GM12878 (cell line): ENCODE measurements at regions not wholly inside any gene's neighbourhood (a gene's known extent, or its start where the extent isn't known, plus 50 kb on each side); places are given as distances from the start of the nearest gene placed in this dataset.

Experiments used
- ATAC-seq: fragments of 200-7000 bp; cut with Tn5 transposase; 3 replicates; pipeline ENCODE4 v1.9.1; 2020; ENCODE audit warnings: mild to moderate bottlenecking, moderate library complexity
- BruUV-seq: library from RNA; stranded (reverse); fragments of 400-500 nt; replicated peaks from 2 replicates; lab custom pipeline; 2021; lab: Mats Ljungman, UMichigan
- CTCF ChIA-PET: fragments of 300-600 bp; sonication (Branson Sonifier 250); formaldehyde crosslinking; extraction: SDS; loops from one replicate; lab custom pipeline; 2021; ENCODE audit warnings: inconsistent platforms; lab: Yijun Ruan, JAX
- POLR2A ChIA-PET: fragments of 350-600 bp; formaldehyde crosslinking; extraction: SDS; loops from one replicate; lab custom pipeline; 2021; ENCODE audit warnings: inconsistent platforms; lab: Charles Lee
- RAD21 ChIA-PET: fragments of 300-600 bp; sonication (Branson Sonifier 250); formaldehyde crosslinking; loops from one replicate; lab custom pipeline; 2023; ENCODE audit warnings: antibody characterized with exemption; ENCODE audit not compliant: unreplicated experiment; lab: Charles Lee
- SMC1A ChIA-PET: fragments of 300-600 bp; sonication (Branson Sonifier 250); formaldehyde crosslinking; loops from one replicate; lab custom pipeline; 2023; ENCODE audit not compliant: unreplicated experiment, uncharacterized antibody; lab: Charles Lee
- DNase-seq: peaks from one replicate; pipeline ENCODE4 v3.0.0-alpha.2; 2011; ENCODE audit warnings: low read depth, low spot score
- FAIRE-seq: peaks from 3 replicates; lab custom pipeline; 2011; peaks lifted over from hg19 to GRCh38; lab: Jason Lieb, UNC
- H2AFZ ChIP-seq: 2 replicates; pipeline ENCODE4 v1.6.0; 2011; ENCODE audit warnings: low read depth, low read length, control low read depth; ENCODE audit not compliant: control insufficient read depth
- H3K27ac ChIP-seq: 2 replicates; pipeline ENCODE4 v1.5.1; 2011; ENCODE audit warnings: control low read depth; ENCODE audit not compliant: control insufficient read depth, insufficient read depth
- H3K27me3 ChIP-seq, 2 experiments: replicated peaks in 1 of 2; 2 replicates each; pipeline versions ENCODE4 v1.6.0 to v1.6.1; 2011; ENCODE audit warnings: low read length in 1 of 2; ENCODE audit not compliant: control insufficient read depth in 2 of 2, insufficient read depth in 2 of 2
- H3K36me3 ChIP-seq, 2 experiments: 2 replicates each; pipeline ENCODE4 v1.5.1; 2011; ENCODE audit warnings: low read length in 1 of 2; ENCODE audit not compliant: control insufficient read depth in 2 of 2, insufficient read depth in 2 of 2
- H3K4me1 ChIP-seq: 2 replicates; pipeline ENCODE4 v1.6.1; 2011; ENCODE audit warnings: mild to moderate bottlenecking, low read length, moderate library complexity, mixed read lengths; ENCODE audit not compliant: control insufficient read depth, insufficient read depth
- H3K4me2 ChIP-seq: 2 replicates; pipeline ENCODE4 v1.6.0; 2011; ENCODE audit warnings: control low read depth; ENCODE audit not compliant: control insufficient read depth, insufficient read depth
- H3K4me3 ChIP-seq: fragments of 200-600 bp; sonication (generic); 2 replicates; pipeline ENCODE4 v1.5.1; 2016
- H3K79me2 ChIP-seq: 2 replicates; pipeline ENCODE4 v1.6.0; 2011; ENCODE audit warnings: low read length; ENCODE audit not compliant: control insufficient read depth, insufficient read depth
- H3K9ac ChIP-seq: 2 replicates; pipeline ENCODE4 v1.8.0; 2011; ENCODE audit warnings: low read length, control low read depth, mixed read lengths; ENCODE audit not compliant: control insufficient read depth, insufficient read depth
- H3K9me3 ChIP-seq: replicated peaks from 3 replicates; pipeline ENCODE4 v1.5.1; 2011; ENCODE audit warnings: mild to moderate bottlenecking, low read length; ENCODE audit not compliant: control insufficient read depth, insufficient read depth
- H4K20me1 ChIP-seq: 2 replicates; pipeline ENCODE4 v1.6.0; 2011; ENCODE audit not compliant: control insufficient read depth, insufficient read depth
- ATF3 ChIP-seq: IDR thresholded peaks from 2 replicates; pipeline ENCODE4 v1.6.1; 2011; ENCODE audit warnings: low read depth, mild to moderate bottlenecking, low read length, moderate library complexity, borderline replicate concordance; ENCODE audit errors: extremely low read depth
- BMI1 ChIP-seq: fragments of 450-650 bp; IDR thresholded peaks from 2 replicates; pipeline ENCODE4 v1.6.1; 2016; ENCODE audit warnings: mild to moderate bottlenecking, moderate library complexity, borderline replicate concordance
- CBX5 ChIP-seq: sonication (generic); IDR thresholded peaks from 2 replicates; pipeline ENCODE4 v1.6.1; 2016; ENCODE audit warnings: low read depth, moderate library complexity, mild to moderate bottlenecking, inconsistent platforms
- FOXK2 ChIP-seq: fragments of 450-650 bp; IDR thresholded peaks from 2 replicates; pipeline ENCODE4 v1.6.1; 2017; ENCODE audit warnings: mild to moderate bottlenecking, moderate library complexity
- NR2F1 ChIP-seq: fragments of 450-650 bp; conservative IDR thresholded peaks from 2 replicates; pipeline ENCODE4 v1.6.1; 2017; ENCODE audit warnings: mild to moderate bottlenecking
- SMC3 ChIP-seq: IDR thresholded peaks from 2 replicates; pipeline ENCODE4 v1.6.1; 2011; ENCODE audit warnings: low read length, improper control_type of control experiment, borderline replicate concordance
- SREBF1 ChIP-seq: IDR thresholded peaks from 2 replicates; pipeline ENCODE4 v1.6.1; 2012; ENCODE audit warnings: mild to moderate bottlenecking, low read length
- ZNF24 ChIP-seq: fragments of 450-650 bp; IDR thresholded peaks from 2 replicates; pipeline ENCODE4 v1.6.1; 2017; ENCODE audit warnings: antibody characterized with exemption, mild to moderate bottlenecking
- WGBS: methylation state at CpG from one replicate; pipeline ENCODE4 v1.1.6; 2016; ENCODE audit warnings: low lambda C conversion rate; ENCODE audit not compliant: insufficient replicate concordance, insufficient coverage; ENCODE audit errors: missing lambda C conversion rate; 5-methylcytosine and 5-hydroxymethylcytosine counted together
- in situ Hi-C: fragments of 300-500 bp; cut with MboI; formaldehyde crosslinking; loops from 9 replicates; pipeline ENCODE4 v1.14.3; 2018; ENCODE audit warnings: mixed read lengths
- intact Hi-C: fragments of 100-400 bp; cut with micrococcal nuclease; formaldehyde crosslinking; loops from one replicate; pipeline ENCODE4 v1.14.2; 2022; ENCODE audit not compliant: unreplicated experiment
- TF ChIP-seq, protein P1 (sequence below): fragments of 450-650 bp; IDR thresholded peaks from 2 replicates; pipeline ENCODE4 v1.6.1; 2017; ENCODE audit warnings: mild to moderate bottlenecking, moderate library complexity

DNA sequence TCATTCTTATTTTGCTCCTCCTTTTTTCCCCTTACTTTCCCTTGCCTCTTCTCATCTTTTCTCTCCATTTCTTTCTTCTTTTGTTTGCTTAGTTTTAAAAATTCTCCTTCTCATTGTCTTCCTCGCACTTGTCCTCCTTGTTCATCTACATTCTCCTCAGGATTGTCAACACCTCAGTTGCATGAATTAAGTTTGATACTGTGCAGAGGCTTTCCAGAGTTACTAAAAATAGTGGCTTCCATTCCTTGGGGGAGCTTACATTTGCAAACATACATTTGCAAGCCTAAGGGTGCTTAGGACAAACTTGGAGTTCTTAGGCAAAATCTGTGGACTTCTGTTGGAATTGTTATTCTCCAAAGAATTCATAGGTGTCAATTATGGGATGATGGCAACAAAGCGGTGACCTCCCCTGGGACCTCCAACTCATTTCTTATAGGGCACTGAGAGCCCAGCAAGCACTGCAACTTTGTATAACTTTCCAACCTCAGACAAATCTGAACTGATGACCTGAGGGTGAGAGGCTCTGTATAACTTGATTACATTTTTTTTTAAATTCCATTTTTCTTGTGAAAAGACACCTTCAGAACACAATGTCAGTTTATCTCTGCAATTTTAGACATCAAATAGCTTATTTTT, 371.4 kb downstream of the TMEM38B start (continued):
- TF ChIP-seq ATF3 (no peak), FOXK2 (no peak), SREBF1 (no peak), SMC3 (no peak), NR2F1 (no peak), ZNF24 (no peak)
- TF ChIP-seq, protein P1, sequence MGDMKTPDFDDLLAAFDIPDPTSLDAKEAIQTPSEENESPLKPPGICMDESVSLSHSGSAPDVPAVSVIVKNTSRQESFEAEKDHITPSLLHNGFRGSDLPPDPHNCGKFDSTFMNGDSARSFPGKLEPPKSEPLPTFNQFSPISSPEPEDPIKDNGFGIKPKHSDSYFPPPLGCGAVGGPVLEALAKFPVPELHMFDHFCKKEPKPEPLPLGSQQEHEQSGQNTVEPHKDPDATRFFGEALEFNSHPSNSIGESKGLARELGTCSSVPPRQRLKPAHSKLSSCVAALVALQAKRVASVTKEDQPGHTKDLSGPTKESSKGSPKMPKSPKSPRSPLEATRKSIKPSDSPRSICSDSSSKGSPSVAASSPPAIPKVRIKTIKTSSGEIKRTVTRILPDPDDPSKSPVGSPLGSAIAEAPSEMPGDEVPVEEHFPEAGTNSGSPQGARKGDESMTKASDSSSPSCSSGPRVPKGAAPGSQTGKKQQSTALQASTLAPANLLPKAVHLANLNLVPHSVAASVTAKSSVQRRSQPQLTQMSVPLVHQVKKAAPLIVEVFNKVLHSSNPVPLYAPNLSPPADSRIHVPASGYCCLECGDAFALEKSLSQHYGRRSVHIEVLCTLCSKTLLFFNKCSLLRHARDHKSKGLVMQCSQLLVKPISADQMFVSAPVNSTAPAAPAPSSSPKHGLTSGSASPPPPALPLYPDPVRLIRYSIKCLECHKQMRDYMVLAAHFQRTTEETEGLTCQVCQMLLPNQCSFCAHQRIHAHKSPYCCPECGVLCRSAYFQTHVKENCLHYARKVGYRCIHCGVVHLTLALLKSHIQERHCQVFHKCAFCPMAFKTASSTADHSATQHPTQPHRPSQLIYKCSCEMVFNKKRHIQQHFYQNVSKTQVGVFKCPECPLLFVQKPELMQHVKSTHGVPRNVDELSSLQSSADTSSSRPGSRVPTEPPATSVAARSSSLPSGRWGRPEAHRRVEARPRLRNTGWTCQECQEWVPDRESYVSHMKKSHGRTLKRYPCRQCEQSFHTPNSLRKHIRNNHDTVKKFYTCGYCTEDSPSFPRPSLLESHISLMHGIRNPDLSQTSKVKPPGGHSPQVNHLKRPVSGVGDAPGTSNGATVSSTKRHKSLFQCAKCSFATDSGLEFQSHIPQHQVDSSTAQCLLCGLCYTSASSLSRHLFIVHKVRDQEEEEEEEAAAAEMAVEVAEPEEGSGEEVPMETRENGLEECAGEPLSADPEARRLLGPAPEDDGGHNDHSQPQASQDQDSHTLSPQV = no peak
- TF ChIP-seq, all 136 proteins: peak for 0

DNA sequence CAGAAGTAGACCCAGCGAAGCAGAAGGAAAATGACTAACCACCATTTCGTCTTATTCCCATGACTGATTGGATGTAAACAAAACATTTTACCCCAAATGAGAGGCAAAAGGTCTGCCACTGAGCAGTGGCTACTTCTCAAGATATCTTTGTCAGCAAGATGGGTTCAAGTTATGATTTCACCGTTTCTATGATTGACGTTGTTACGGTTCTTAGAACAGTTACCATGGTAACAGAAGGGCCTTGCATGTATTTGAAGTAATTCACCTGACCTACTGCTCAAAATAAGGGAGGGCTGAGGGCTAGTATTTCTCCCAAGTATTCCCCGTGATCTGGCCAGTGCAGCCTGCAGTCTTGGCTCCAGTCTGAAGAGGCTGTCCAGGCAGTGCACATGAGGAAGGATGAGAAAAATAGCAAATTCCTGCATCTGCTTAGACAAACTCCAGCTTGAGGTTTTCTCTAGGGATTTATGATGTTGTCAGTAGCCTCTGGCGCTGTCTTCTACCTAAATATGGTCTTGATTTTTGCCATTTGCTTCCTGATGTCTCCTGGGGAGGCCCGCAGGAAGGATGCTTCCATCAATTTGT, 372.7 kb downstream of the TMEM38B start:
- 35% methylated on average over 8 of the region's 8 CpGs for WGBS
- no peak overlapping the region for H2AFZ ChIP-seq
- H3K36me3 ChIP-seq = no peaks in the 10 kb centered on the region
- intact Hi-C loops (no loop called here), in situ Hi-C loops (no loop called here)
- ChIA-PET RAD21 (no interaction called here), POLR2A (no interaction called here), SMC1A (no interaction called here), CTCF (no interaction called here)
- ATAC-seq = no peak
- H3K9me3 ChIP-seq = no peaks in the 10 kb centered on the region; the same call in 2 of the 3 replicates
- H3K4me1 ChIP-seq = no peaks in the 10 kb centered on the region
- no peak for DNase-seq
- H3K4me3 ChIP-seq = no peak overlapping the region
- H3K27ac ChIP-seq = no peak overlapping the region
- H4K20me1 ChIP-seq = no peaks in the 10 kb centered on the region
- FAIRE-seq = no peak
- H3K79me2 ChIP-seq = no peaks in the 10 kb centered on the region
- TF ChIP-seq BMI1 (peak; percentile 80), CBX5 (no peak)
- no peak overlapping the region for H3K9ac ChIP-seq
- no peak overlapping the region for H3K4me2 ChIP-seq
- H3K27me3 ChIP-seq = no peaks in the 10 kb centered on the region
- no TSS peak for BruUV-seq
